HG03095 (cell line): ENCODE measurements at regions not wholly inside any gene's neighbourhood (a gene's known extent, or its start where the extent isn't known, plus 50 kb on each side); places are given as distances from the start of the nearest gene placed in this dataset.

ENCODE experiments used
- ATAC-seq: cut with Tn5 transposase; IDR thresholded peaks from one replicate; pipeline ENCODE4 v1.9.1; 2021; ENCODE audit warnings: moderate library complexity; ENCODE audit not compliant: unreplicated experiment

- ATAC-seq = no peak
Observed at GRCh38 chr1:204819495-204819894, 51.2 kb upstream of the NFASC start.
